ENCODE measurements at regions not wholly inside any gene's neighbourhood (a gene's known extent, or its start where the extent isn't known, plus 50 kb on each side); places are given as distances from the start of the nearest gene placed in this dataset.

DNA sequence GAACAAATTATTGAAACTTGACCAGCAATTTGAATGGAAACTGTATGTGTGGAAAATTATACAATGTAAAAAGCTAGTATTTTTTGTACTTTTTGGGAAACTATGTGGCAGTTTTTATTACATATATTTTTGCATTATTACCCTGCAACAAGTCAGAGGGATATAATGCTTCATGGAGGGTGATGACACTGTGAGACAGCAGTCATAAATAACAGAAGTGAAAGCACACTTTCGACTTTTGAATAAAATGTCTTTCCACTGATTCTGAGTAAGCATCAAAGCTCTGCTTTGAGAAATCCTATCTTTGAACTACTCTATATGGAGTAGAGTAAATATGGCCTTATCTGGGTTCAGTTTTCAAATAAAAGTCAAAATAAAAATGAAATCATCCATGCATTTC lies 122.6 kb upstream of the PABPC4L start (continued):
- TF ChIP-seq JUN (IDR thresholded peaks at IDR 0.05) (no peak), ZNF302 (CRISPR knock-in tag; IDR thresholded peaks at IDR 0.05) (no peak)
- TF ChIP-seq, protein P1, sequence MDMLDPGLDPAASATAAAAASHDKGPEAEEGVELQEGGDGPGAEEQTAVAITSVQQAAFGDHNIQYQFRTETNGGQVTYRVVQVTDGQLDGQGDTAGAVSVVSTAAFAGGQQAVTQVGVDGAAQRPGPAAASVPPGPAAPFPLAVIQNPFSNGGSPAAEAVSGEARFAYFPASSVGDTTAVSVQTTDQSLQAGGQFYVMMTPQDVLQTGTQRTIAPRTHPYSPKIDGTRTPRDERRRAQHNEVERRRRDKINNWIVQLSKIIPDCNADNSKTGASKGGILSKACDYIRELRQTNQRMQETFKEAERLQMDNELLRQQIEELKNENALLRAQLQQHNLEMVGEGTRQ (IDR thresholded peaks at IDR 0.05) = no peak

DNA sequence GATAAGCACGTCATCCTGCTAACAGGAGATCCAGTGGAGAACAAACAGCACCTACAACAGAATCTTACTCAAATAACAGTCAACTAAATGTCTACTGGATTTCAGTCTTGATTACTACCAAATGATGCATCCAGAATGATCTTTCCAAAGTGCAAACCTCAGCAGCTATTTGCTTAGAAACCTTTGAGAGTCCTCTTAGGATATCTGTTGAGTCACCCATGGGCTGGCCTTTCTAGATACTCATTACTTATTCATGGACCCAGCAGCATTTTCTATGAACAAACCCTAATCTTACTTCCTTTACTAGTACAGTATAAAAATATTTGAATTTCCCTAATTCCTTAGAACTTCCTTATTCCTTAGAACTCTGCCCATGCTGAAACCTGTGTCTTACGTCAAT lies 118.5 kb upstream of the PABPC4L start:
- WGBS (ENCODE audit: missing lambda C conversion rate) = 21% methylated on average over 2 of the region's 2 CpGs
- H3K4me3 ChIP-seq = no peak overlapping the region
- no peaks in the 10 kb centered on the region for H3K4me1 ChIP-seq
- no peak overlapping the region for H3K27ac ChIP-seq
- ATAC-seq = no peak
- ChIA-PET CTCF (interaction anchor here (0.6 kb wide), 1 partner anchor 563 kb away, joined by 3 read pairs; no protein-coding TSS in a partner anchor), POLR2A (no interaction called here)
- H3K4me2 ChIP-seq = no peak overlapping the region
- H3K9me3 ChIP-seq = no peaks in the 10 kb centered on the region
- no peak for DNase-seq (ENCODE audit: low read depth in 1 of 2, low spot score in 1 of 2)
- TF ChIP-seq FOSL2 (IDR thresholded peaks at IDR 0.05) (no peak), FOSL2 (CRISPR knock-in tag; IDR thresholded peaks at IDR 0.05) (no peak), PHF8 (IDR thresholded peaks at IDR 0.05; ENCODE audit: borderline replicate concordance, low read depth) (no peak), CHD2 (IDR thresholded peaks at IDR 0.05; ENCODE audit: low read length, partially characterized antibody) (no peak), ZC3H11A (IDR thresholded peaks at IDR 0.05) (no peak), KDM5A (IDR thresholded peaks at IDR 0.05) (no peak), SREBF2 (IDR thresholded peaks at IDR 0.05) (no peak), ESRRA (IDR thresholded peaks at IDR 0.05; ENCODE audit: borderline replicate concordance, low read length) (no peak), ZFP36 (IDR thresholded peaks at IDR 0.05; ENCODE audit: borderline replicate concordance, partially characterized antibody) (no peak), CHD4 (IDR thresholded peaks at IDR 0.05; ENCODE audit: borderline replicate concordance) (no peak), GATA3 (IDR thresholded peaks at IDR 0.05; ENCODE audit: borderline replicate concordance) (no peak), RFX5 (IDR thresholded peaks at IDR 0.05) (no peak), HOXA7 (CRISPR knock-in tag; IDR thresholded peaks at IDR 0.05) (no peak), FOSB (CRISPR knock-in tag; IDR thresholded peaks at IDR 0.05) (no peak), NR3C1 (IDR thresholded peaks at IDR 0.05) (no peak)
- TF ChIP-seq, protein P2, sequence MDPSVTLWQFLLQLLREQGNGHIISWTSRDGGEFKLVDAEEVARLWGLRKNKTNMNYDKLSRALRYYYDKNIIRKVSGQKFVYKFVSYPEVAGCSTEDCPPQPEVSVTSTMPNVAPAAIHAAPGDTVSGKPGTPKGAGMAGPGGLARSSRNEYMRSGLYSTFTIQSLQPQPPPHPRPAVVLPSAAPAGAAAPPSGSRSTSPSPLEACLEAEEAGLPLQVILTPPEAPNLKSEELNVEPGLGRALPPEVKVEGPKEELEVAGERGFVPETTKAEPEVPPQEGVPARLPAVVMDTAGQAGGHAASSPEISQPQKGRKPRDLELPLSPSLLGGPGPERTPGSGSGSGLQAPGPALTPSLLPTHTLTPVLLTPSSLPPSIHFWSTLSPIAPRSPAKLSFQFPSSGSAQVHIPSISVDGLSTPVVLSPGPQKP (IDR thresholded peaks at IDR 0.05; ENCODE audit: low read depth, low read length) = no peak
- TF ChIP-seq, protein P3, sequence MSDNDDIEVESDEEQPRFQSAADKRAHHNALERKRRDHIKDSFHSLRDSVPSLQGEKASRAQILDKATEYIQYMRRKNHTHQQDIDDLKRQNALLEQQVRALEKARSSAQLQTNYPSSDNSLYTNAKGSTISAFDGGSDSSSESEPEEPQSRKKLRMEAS (IDR thresholded peaks at IDR 0.05) = no peak
- TF ChIP-seq, protein P4, sequence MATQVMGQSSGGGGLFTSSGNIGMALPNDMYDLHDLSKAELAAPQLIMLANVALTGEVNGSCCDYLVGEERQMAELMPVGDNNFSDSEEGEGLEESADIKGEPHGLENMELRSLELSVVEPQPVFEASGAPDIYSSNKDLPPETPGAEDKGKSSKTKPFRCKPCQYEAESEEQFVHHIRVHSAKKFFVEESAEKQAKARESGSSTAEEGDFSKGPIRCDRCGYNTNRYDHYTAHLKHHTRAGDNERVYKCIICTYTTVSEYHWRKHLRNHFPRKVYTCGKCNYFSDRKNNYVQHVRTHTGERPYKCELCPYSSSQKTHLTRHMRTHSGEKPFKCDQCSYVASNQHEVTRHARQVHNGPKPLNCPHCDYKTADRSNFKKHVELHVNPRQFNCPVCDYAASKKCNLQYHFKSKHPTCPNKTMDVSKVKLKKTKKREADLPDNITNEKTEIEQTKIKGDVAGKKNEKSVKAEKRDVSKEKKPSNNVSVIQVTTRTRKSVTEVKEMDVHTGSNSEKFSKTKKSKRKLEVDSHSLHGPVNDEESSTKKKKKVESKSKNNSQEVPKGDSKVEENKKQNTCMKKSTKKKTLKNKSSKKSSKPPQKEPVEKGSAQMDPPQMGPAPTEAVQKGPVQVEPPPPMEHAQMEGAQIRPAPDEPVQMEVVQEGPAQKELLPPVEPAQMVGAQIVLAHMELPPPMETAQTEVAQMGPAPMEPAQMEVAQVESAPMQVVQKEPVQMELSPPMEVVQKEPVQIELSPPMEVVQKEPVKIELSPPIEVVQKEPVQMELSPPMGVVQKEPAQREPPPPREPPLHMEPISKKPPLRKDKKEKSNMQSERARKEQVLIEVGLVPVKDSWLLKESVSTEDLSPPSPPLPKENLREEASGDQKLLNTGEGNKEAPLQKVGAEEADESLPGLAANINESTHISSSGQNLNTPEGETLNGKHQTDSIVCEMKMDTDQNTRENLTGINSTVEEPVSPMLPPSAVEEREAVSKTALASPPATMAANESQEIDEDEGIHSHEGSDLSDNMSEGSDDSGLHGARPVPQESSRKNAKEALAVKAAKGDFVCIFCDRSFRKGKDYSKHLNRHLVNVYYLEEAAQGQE (IDR thresholded peaks at IDR 0.05) = no peak
- TF ChIP-seq, protein P5, sequence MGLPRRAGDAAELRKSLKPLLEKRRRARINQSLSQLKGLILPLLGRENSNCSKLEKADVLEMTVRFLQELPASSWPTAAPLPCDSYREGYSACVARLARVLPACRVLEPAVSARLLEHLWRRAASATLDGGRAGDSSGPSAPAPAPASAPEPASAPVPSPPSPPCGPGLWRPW (IDR thresholded peaks at IDR 0.05) = no peak
- TF ChIP-seq, protein P6, sequence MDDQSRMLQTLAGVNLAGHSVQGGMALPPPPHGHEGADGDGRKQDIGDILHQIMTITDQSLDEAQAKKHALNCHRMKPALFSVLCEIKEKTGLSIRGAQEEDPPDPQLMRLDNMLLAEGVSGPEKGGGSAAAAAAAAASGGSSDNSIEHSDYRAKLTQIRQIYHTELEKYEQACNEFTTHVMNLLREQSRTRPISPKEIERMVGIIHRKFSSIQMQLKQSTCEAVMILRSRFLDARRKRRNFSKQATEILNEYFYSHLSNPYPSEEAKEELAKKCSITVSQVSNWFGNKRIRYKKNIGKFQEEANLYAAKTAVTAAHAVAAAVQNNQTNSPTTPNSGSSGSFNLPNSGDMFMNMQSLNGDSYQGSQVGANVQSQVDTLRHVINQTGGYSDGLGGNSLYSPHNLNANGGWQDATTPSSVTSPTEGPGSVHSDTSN (IDR thresholded peaks at IDR 0.05) = no peak
- FAIRE-seq = no peak

Measured in A549 (cell line).